HG03066 (cell line): ENCODE measurements at regions not wholly inside any gene's neighbourhood (a gene's known extent, or its start where the extent isn't known, plus 50 kb on each side); places are given as distances from the start of the nearest gene placed in this dataset.
"Not testable (repeated sequence)": the region's sequence is repeated elsewhere in the genome, so short reads cannot be mapped to it uniquely, and the experiment has no call there.

Experiments
- ATAC-seq: cut with Tn5 transposase; IDR thresholded peaks from one replicate; pipeline ENCODE4 v1.9.1; 2021; ENCODE audit warnings: low read depth; ENCODE audit not compliant: unreplicated experiment

DNA sequence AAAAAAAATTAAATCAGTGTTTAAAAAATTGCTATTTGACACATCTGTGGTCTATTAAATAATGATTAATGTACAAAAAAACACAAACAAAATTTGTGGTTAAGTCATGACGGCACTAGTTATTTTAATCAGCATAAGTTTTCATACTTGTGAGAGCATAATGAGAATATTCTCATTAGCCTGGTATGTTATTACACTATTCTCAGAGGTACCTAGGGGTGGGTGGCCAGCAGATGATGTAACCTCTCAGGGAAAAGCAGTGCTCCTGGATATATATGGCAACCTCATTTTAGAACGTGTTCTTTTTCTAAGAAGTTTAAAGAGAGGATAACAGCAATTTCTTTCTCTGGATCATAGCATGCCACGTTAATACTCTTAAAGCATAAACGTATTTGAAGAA is 109.2 kb downstream of the GJA1 start:
- ATAC-seq, result no peak

DNA sequence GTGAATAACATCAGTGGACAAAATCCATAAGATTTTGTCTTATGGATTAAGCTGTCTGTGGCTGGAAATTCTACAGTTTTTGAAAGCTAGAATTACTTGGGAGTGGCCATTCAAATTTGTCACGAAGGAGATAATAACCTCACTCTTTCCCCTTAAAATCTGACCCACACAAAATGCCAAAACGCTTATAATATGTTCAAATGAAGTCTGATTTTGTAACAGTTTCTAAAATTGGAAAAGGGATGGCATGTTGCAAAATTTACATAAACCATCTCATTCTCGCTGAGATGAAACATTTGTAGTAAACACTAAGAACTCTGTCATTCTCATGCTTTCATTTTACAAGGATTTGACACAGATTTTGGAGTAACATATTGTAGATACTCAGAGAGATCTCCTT is 112.7 kb downstream of the GJA1 start:
- no peak for ATAC-seq

DNA sequence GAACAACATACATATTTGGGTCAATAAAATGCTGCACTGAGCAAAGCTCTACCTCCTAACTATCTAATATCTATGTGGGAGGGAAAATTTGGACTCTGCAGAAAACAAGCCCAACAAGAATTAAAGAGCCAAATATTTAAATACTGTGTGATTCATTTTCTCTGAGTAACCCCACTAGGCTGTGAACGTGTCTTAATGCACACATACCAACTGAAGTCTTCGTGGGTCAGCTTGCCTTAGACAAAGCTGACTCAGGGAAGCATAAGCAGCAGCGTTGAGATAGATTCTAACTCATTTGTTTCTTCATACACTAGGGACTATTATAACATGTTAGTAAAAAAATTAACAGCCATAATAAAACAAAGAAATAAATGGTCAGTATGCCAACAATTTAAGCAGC is 114.3 kb downstream of the GJA1 start:
- no peak for ATAC-seq

DNA sequence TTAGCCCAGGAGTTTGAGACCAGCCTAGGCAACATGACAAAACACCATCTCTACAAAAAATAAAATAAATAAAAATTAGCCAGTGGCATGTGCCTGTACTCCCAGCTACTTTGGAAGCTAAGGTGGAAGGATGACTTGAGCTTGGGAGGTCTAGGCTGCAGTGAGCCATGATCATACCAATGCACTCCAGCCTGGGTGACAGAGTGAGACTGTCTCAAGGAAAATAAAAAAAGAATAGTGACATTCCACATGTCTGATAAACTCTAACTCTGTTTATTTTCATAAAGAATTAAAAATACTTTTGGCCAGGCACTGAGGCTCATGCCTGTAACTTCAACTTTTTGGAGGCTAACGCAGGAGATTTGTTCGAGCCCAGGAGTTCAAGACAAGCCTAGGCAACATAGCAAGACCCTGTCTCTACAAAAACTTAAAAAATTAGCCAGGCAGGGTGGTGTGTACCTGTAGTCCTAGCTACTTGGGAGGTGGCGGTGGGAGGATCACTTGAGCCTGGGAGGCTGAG is 115.1 kb downstream of the GJA1 start:
- no peak for ATAC-seq

DNA sequence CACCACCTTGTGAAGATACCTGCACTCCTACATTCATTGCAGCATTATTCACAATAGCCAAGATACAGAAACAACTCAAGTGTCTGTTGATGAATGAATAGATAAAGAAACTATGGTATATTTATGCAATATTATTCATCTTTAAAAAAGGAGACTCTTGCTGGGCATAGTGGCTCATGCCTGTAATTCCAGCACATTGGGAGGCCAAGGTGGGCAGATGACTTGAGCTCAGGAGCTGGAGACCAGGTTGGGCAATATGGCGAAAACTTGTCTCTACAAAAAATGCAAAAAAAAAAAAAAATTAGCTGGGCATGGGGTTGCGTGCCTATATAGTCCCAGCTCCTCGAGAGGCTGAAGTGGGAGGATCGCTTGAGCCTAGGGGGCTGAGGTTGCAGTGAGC is 119.8 kb downstream of the GJA1 start:
- ATAC-seq, result no peak

DNA sequence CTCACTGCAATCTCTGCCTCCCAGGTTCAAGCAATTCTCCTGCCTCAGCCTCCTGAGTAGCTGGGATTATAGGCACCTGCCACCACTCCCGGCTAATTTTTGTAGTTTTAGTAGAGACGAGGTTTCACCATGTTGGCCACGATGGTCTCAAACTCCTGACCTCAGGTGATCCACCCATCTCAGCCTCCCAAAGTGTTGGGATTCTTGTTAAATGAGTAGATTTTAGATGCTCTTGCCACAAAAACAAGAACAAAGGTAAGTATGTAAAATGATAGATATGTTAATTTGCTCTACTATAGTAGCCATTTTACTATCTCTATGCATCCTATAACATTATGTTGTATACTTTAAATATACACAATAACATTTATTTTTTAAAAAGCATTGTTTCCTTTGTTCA is 120.7 kb downstream of the GJA1 start:
- ATAC-seq, result not testable (repeated sequence)

DNA sequence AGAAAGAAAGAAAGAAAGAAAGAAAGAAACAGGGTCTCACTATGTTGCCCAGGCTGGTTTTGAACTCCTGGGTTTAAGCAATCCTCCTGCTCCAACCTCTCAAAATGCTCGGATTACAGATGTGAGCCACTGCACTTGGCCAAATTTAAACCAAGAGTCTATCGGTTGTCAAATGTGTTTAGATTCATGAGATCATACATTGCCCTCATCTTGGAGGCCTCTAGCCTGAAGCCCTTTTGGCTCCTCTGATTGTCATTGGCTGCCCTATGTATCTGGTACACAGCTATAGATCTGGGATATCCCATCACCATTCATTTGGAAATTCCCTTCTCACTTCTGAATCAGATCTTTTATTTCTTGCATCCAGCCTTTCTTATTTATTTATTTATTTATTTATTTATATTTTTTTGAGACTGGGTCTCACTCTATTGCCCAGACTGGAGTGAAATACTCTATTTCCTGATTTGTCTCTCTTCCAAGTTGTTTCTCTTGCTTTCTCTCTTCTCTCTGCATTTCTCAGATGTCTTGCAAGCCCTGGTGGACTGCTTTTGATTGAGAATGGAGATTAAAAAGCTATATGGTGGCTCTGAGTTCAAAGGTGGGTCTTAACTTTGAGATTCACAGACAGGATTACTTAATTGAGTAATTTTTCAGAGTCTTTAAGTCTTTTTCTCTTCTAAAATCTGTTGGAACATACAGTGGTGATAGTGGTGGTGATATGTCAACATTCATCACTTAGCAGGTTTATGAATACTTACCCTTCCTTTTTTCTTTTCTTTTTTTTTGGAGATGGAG is 121.9 kb downstream of the GJA1 start:
- no peak for ATAC-seq

DNA sequence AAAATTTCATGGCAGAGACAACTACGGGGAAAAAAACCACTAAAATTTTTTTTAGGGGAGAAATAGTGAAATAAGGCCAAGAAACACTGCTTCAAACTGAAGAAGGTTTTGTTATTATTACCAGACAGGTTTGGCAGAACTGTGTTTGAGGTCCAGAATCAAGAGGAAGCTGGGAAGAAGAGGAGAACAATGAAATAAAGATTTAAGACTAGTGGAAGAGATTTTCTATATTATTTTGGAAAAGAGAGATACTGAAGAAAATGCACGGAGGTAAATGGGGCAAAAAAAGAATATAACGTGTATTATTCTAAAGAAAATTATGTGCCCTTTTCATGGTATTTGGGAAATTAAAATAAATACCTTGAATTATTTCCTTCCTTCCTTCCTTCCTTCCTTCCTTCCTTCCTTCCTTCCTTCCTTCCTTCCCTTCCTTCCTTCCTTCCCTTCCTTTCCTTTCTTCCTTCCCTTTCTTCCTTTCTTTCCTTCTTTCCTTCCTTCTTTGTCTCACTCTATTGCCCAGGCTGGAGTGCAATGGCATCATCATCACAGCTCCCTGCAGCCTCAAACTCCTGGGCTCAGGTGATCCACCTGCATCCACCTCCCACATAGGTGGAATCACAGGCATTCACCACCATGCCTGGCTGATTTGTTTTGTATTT is 124.3 kb downstream of the GJA1 start:
- no peak for ATAC-seq

DNA sequence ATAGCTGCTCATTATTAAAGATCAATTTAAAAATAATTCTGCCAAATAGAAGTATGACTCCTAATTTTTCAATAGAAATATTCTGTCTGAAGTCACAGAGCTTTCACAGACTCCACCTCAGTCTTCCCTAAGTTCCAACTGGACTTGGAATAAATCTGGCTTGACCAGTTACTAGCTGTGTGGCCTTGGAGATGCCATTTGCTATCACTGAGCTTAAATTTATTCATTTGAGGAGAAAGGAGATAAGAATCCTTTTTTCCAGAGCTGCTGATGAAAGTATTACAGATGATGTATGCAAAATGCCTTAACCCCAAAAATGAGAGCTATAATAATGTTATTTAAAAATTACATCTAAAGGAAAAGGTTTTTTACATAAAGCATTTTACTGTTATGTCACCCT is 125.0 kb downstream of the GJA1 start:
- no peak for ATAC-seq

DNA sequence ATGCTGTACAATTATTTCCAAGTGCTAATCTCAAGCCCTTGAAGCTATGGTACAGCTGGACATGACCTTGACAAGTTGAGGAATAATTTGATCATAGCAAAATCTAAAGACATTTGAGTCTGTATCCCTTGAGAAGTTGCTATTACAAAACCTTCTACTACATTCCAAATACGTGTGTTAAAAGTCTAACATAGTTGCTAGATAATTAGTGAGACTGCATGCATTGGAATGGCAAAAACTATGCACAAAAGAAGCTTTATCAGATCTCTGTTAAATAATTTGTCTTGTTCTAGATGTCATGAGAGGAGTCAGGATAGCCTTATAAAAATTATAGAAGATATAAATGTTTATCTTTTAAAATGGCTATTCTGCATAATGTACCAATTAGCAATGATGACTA is 127.8 kb downstream of the GJA1 start:
- no peak for ATAC-seq

DNA sequence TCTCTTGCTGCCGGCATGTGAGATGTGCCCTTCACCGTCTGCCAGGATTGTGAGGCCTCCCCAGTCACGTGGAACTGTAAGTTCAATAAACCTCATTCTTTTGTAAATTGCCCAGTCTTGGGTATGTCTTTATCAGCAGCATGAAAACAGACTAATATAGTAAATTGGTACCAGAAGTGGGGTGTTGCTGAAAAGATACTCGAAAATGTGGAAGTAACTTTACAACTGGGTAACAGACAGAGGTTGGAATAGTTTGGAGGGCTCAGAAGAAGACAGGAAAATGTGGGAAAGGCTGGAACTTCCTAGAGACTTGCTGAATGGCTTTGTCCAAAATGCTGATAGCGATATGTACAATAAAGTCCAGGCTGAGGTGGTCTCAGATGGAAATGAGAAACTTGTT is 129.1 kb downstream of the GJA1 start:
- ATAC-seq, result not testable (repeated sequence)

DNA sequence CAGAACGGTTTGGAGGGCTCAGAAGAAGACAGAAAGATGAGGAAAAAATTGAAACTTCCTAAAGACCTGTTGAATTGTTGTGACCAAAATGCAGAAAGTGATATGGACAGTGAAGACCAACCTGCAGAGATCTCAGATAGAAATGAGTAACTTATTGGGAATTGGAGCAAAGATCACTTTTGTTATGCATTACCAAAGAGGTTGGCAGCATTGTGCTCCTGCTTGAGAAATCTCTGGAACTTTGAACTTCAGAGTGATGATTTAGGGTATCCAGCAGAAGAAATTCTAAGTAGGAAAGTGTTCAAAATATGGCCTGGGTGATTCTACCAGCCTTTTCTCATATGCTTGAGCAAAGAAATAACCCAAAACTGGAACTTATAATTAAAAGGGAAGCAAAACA is 136.0 kb downstream of the GJA1 start:
- ATAC-seq, result no peak

DNA sequence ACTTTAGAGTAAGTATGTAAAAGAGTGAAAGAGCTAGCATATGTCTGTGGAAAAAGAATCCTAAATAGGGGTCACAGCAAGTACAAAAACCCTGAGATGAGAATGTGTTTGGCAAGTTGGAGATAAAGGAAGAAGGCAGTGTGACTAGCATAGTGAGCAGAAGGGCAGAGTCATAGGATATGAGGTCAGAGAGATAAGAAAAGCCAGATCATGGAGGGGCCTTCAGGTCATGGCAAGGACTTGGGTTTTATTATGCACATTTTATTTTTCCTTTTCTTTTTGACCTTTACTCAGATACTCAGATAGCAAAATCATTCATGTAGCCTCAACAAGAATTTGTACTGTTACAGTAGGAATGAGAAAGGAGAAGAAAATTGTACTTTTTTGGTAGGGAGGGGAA is 138.0 kb downstream of the GJA1 start:
- ATAC-seq, result no peak

DNA sequence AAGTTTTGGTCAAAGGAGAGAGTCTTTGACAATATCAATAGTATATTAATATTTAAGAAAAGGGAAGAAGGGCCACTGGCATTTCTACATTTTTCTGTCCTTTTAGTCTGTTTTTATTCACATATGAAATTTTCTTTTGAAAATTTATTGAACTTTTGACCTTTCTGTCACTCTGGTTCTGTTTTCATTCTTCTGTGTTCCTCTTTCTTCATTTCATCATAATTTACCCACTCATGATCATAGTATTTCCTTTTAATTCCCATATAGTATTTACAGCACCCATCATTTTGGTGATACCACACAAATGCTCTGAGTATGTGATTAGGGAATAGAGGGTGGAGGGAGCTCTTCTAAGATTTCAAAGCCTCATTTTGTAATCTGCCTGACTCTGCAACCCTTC is 142.8 kb downstream of the GJA1 start:
- ATAC-seq, result no peak

DNA sequence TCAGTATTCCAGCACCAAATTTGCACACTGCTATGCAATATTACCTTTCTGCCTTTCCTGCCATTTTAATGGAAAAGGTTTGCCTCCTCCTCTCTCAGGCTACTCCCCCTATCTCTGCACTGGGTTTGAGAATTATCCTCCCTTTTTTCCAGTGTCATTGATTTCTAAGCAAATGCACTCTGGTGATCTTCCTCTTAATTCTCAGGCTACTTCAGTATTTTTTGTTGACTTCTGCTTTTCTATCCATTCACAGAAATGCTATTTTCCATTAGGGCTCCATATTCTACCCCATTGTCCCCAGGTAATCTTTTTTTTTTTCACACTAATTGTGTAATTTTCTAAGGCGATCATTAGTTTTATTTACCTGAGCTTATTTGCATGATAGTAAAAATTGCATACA is 144.0 kb downstream of the GJA1 start:
- no peak for ATAC-seq

DNA sequence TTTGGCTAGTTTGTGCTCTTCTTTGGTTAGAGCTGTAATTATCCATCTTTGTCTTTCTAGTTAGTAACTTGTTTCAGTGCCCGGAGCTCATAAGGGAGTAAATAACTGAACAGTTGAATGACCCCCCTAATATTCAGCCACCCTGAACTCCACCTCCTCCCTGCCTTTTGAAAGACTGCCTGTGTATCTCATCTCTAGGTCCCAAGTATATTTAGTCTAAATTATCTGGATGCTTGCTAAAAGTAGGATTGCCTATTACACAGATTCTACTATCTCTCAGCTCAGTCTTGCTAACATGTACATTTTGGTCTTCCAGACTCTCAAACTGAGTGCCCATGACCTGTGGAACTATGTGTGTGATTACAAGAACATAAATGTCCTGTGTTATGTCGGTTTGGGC is 145.9 kb downstream of the GJA1 start:
- ATAC-seq, result no peak

DNA sequence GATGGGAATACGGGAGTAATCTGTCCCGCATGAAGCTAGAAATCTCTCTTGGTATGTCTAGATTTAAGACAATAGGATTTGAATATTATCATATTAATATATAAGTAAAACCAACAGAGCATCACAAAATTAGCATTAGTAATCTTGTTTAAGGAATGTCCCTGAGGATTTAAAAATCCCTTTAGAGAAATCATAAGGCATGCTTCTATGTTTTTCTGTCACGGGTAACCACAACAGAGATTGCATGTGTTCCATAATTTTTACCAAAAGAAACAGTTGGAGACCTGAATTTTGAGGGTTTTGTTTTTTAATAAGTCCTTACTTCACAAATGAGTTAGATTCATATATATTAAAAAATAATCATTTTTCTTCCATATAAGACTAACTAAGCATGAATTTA is 146.8 kb downstream of the GJA1 start:
- no peak for ATAC-seq

DNA sequence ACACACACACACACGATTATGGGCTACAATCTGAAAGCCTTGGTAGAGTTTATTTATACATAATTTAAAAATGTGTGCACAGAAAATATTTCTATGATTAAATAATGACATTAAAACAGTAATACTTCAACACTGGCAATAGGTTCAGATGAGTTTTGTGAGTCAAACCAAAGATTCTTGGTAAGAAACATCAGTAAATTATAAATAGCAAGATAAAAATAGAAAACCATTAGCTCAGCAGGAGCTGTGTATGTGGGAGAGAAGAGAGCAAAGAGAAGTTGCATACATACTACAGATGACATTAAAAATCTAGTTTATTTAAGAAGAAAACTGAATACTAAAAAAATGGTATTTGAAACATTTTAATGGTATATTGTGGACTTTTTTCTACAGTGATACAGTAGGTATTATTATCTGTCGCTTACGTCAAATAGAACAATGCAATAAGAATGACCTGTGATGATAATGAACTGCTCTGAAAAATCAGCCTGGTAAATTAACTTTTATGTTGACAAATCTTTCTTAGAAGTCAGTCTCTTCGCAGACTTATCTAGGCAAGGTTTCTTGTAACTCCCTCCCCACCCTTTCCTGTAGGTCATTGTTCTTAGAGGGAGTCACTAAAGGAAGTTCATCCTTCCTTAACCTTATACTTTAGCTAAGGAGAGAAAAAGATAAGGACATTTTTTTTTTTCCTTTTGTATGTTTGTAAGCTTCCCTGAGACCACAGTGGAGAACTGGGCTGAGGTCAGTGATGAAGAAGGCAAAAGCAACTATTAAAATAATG is 149.3 kb downstream of the GJA1 start:
- ATAC-seq, result no peak

DNA sequence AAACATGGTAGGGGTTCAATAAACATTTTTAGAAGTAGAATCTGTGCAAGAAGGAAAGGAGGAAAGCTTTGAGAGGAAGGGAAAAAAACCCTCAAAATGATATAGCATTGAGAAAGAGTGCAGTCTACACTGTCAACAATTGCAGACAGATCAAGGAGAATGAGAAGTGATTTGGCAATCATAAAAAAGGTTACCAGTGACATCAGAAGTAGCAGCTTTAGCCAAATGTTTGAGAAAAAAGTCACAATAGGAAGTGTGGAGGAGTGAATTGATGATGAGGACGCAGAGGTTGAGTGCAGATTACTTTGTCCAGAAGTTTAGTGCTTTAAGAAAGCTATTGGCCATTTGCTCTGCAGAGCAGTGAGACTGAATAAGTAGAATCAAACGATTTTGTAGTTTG is 155.0 kb downstream of the GJA1 start:
- no peak for ATAC-seq

DNA sequence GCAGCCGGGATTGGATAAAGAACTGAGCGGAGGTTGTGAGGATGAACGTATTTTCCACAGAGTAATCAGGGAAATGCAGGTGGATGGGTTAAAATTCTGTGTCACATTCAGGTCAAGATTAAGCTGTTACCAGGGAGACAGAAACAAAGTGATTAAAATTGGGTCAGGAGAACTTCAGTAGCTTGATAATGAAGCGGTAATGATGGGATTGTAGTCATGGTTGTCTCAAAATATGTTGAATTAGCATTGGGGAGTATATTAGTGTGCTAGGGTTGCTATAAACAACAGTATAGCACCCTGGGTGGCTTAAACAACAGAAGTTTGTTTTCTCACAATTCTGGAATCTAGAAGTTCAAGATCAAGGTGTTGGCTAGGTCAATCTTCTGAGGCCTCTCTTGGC is 155.5 kb downstream of the GJA1 start:
- no peak for ATAC-seq

DNA sequence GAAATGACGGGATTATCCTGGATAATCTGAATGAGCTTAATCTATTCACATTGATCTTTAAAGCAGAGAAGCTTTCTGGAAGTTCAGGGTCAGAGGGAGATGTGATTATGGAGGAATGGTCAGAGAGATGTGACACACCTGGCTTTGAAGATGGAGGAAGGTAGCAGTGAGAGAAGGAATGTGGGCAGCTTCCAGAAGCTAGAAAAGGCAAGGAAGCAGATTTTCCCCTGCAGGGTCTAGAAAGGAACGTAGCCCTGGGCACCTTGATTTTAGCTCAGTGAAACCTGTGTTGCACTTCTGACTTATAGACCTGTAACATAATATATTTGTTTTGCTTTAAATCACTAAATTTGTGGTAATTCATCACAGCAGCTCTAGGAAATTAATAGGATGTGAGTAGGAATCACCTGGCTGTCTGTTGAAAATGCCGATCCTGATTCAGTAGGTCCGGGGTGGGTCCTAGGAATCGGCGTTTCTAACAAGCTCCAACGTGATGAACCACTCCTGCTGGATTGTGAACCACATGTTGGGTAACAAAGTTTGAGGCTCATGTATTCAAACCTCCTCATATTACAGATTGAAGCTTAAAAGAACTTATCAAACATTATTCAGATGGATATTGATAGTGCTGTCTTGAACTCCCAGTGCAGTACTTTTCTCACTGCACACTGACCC is 157.0 kb downstream of the GJA1 start:
- no peak for ATAC-seq
